ENCODE measurements at regions not wholly inside any gene's neighbourhood (a gene's known extent, or its start where the extent isn't known, plus 50 kb on each side); places are given as distances from the start of the nearest gene placed in this dataset.

GRCh38 chr18:7288544-7288943 lies 57.7 kb downstream of the LRRC30 start (continued):
- TF ChIP-seq, protein P1, sequence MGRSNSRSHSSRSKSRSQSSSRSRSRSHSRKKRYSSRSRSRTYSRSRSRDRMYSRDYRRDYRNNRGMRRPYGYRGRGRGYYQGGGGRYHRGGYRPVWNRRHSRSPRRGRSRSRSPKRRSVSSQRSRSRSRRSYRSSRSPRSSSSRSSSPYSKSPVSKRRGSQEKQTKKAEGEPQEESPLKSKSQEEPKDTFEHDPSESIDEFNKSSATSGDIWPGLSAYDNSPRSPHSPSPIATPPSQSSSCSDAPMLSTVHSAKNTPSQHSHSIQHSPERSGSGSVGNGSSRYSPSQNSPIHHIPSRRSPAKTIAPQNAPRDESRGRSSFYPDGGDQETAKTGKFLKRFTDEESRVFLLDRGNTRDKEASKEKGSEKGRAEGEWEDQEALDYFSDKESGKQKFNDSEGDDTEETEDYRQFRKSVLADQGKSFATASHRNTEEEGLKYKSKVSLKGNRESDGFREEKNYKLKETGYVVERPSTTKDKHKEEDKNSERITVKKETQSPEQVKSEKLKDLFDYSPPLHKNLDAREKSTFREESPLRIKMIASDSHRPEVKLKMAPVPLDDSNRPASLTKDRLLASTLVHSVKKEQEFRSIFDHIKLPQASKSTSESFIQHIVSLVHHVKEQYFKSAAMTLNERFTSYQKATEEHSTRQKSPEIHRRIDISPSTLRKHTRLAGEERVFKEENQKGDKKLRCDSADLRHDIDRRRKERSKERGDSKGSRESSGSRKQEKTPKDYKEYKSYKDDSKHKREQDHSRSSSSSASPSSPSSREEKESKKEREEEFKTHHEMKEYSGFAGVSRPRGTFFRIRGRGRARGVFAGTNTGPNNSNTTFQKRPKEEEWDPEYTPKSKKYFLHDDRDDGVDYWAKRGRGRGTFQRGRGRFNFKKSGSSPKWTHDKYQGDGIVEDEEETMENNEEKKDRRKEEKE (IDR thresholded peaks at IDR 0.05): no peak
- TF ChIP-seq, protein P2, sequence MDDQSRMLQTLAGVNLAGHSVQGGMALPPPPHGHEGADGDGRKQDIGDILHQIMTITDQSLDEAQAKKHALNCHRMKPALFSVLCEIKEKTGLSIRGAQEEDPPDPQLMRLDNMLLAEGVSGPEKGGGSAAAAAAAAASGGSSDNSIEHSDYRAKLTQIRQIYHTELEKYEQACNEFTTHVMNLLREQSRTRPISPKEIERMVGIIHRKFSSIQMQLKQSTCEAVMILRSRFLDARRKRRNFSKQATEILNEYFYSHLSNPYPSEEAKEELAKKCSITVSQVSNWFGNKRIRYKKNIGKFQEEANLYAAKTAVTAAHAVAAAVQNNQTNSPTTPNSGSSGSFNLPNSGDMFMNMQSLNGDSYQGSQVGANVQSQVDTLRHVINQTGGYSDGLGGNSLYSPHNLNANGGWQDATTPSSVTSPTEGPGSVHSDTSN (IDR thresholded peaks at IDR 0.05; ENCODE audit: insufficient replicate concordance, low read depth, low read length): no peak
- TF ChIP-seq MEF2A (IDR thresholded peaks at IDR 0.05; ENCODE audit: insufficient read depth, low read depth, low read length) (no peak), CREB1 (IDR thresholded peaks at IDR 0.05; ENCODE audit: low read depth) (no peak), PAX8 (IDR thresholded peaks at IDR 0.05) (no peak), SMARCA5 (IDR thresholded peaks at IDR 0.05) (no peak)

DNA sequence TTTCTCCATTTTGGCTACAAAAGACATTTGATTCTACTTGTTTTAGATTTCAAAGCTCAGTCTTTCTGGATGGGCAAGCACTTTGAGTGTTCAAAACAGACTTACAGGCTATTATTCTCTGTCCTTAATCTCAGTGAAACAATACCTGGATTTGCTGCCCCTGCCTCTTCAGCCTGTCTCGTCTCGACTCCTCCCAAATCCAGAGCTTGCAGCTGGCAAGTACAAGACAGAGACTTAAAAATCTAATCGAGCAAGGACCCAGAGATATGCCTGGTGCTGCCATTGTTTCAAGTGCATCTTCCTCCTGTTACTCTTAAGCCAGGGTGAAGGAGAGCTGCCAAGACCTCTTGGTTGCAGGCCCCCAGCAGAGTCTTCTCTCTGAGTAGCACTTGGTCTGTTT lies 59.2 kb downstream of the LRRC30 start:
- FAIRE-seq (no peak), ATAC-seq (no peak), DNase-seq (ENCODE audit: low read depth, low spot score) (no peak)
- Histone ChIP-seq H3K9me3 (replicated peaks; ENCODE audit: control insufficient read depth, insufficient read depth, low read length) (no peaks in the 10 kb centered on the region), H3K36me3 (ENCODE audit: control insufficient read depth in 2 of 2, insufficient read depth in 2 of 2, low read length in 1 of 2) (no peaks in the 10 kb centered on the region), H2AFZ (ENCODE audit: control insufficient read depth, low read depth, low read length) (no peak overlapping the region), H3K27me3 (replicated peaks in 1 of 2; ENCODE audit: control insufficient read depth in 2 of 2, insufficient read depth in 2 of 2, low read length in 1 of 2) (no peaks in the 10 kb centered on the region), H3K4me2 (ENCODE audit: control insufficient read depth, insufficient read depth) (no peak overlapping the region), H3K79me2 (ENCODE audit: control insufficient read depth, insufficient read depth, low read length) (no peaks in the 10 kb centered on the region), H3K27ac (ENCODE audit: control insufficient read depth, insufficient read depth) (no peak overlapping the region), H3K4me1 (ENCODE audit: control insufficient read depth, insufficient read depth, low read length) (no peaks in the 10 kb centered on the region), H3K4me3 (no peak overlapping the region), H3K9ac (ENCODE audit: control insufficient read depth, insufficient read depth, low read length) (no peak overlapping the region), H4K20me1 (ENCODE audit: control insufficient read depth, insufficient read depth) (no peaks in the 10 kb centered on the region)
- ChIA-PET POLR2A (no interaction called here), RAD21 (ENCODE audit: unreplicated experiment) (no interaction called here), CTCF (no interaction called here), SMC1A (ENCODE audit: uncharacterized antibody, unreplicated experiment) (interaction anchor here (0.8 kb wide), 1 partner anchor 26 kb away, joined by 3 read pairs; no protein-coding TSS in a partner anchor)
- intact Hi-C loops (cut with micrococcal nuclease; ENCODE audit: unreplicated experiment): no loop called here
- in situ Hi-C loops (cut with MboI): no loop called here
- 0% methylated on average over 3 of the region's 3 CpGs for WGBS (ENCODE audit: insufficient coverage, insufficient replicate concordance, low lambda C conversion rate, missing lambda C conversion rate)
- no TSS peak for BruUV-seq (replicated peaks)
- TF ChIP-seq RBBP5 (conservative IDR thresholded peaks at IDR 0.05) (no peak), MYB (IDR thresholded peaks at IDR 0.05; ENCODE audit: borderline replicate concordance, low read depth, low read length) (no peak), BRCA1 (IDR thresholded peaks at IDR 0.05; ENCODE audit: low read depth, low read length) (no peak), SUPT20H (IDR thresholded peaks at IDR 0.05; ENCODE audit: borderline replicate concordance, control insufficient read depth, low read depth, low read length) (no peak), SP1 (IDR thresholded peaks at IDR 0.05; ENCODE audit: low read depth, low read length) (no peak), HSF1 (IDR thresholded peaks at IDR 0.05; ENCODE audit: low read depth, low read length) (no peak), NR2C2 (IDR thresholded peaks at IDR 0.05; ENCODE audit: borderline replicate concordance, control insufficient read depth, insufficient read length, low read depth) (no peak), WRNIP1 (IDR thresholded peaks at IDR 0.05; ENCODE audit: borderline replicate concordance, low read depth, low read length) (no peak), MTA2 (IDR thresholded peaks at IDR 0.05; ENCODE audit: low read depth) (no peak), YBX1 (IDR thresholded peaks at IDR 0.05) (no peak), ATF7 (IDR thresholded peaks at IDR 0.05; ENCODE audit: low read depth) (no peak), KAT2A (conservative IDR thresholded peaks at IDR 0.05; ENCODE audit: control insufficient read depth, low read depth, low read length) (no peak), HCFC1 (IDR thresholded peaks at IDR 0.05; ENCODE audit: low read length) (no peak)
